GM19328 (cell line): ENCODE measurements at regions not wholly inside any gene's neighbourhood (a gene's known extent, or its start where the extent isn't known, plus 50 kb on each side); places are given as distances from the start of the nearest gene placed in this dataset.

Source experiments
- ATAC-seq: cut with Tn5 transposase; IDR thresholded peaks from one replicate; pipeline ENCODE4 v1.9.1; 2021; ENCODE audit warnings: mild to moderate bottlenecking, moderate library complexity; ENCODE audit not compliant: unreplicated experiment

DNA sequence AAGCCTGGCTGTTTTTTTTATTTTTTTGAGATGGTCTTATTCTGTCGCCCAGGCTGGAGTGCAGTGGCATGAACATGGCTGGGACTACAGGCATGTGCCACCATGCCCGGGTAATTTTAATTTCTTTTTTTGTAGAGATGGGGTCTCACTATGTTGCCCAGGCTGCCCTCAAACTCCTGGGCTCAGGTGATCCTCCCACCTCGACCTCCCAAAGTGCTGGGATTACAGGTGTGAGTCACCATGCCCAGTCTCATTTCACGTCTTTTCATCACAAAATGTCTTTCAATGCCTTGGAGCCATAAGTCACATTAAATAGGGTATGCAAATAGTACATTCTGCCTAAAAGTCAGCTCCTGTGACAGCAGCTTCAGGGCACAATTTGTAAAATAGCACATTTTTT is 52.8 kb downstream of the SOX2 start:
- no peak for ATAC-seq

DNA sequence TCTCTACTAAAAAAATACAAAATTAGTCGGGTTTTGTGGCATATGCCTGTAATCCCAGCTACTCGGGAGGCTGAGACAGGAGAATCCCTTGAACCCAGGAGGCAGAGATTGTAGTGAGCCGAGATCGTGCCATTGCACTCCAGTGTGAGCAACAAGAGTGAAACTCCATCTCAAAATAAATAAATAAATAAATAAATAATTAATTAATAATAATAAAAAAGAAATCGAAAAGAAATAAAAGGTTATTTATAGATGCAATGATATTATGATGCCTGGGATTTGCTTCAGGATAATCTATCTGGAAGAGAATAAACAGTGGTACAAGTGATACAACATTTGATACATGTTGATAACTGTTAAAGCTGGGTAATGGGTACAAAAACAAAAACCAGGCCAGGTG is 58.6 kb downstream of the SOX2 start:
- no peak for ATAC-seq

DNA sequence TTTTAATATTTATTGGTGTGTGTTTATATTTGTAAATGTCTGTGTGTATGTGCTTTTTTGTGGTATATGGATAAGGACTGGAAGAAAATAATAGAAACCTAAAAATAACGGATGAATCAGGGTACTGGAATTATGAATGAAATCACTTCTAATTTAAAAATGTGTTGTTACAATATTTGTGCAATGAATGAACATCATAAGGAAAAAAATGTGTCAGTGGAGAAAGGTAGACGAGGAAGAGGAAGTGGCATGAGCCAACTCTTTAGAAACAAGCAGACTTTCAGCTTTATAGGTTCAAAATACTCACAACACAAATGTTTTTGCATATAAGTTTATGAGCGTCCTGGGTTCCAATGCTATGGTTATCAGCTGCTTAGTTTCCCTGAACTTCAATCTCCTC is 59.4 kb downstream of the SOX2 start:
- ATAC-seq, result no peak

DNA sequence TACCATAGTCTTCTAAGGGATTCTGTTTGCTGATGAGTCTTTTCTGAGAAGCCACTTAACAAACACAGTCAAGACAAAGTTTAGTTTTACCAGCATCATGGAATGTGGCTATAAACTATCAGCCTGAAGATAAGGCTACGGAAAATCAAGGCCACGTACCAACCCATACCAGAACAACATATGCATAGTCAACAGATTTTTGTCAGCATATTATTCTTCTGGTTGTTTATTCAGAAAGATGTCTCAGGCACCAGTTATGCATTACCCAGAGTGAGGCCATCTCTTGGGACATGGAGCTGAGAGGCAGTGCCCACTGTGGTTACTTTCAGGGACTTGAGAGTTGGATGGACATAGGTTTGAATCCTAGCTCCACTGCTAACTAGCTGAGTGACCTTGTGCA is 60.4 kb downstream of the SOX2 start:
- ATAC-seq, result no peak

DNA sequence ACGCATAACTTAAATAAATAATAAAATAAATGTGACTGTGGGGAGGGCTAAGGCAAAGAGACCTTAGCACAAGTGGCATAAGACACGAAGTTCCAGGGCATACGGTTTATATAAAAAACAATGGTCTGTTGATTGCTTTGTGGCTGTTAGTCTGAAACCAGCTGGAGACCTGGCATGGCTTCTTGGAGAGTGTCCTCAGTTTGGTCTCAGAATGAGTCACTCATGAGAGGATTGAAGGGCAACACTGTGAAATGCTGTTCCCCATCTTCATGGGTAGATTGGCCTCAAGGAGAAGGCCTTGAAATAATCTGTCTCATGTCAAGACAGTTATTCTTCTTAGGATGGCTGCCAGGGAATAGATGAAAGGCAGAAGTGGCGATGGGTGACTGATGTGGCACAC is 62.2 kb downstream of the SOX2 start:
- no peak for ATAC-seq

DNA sequence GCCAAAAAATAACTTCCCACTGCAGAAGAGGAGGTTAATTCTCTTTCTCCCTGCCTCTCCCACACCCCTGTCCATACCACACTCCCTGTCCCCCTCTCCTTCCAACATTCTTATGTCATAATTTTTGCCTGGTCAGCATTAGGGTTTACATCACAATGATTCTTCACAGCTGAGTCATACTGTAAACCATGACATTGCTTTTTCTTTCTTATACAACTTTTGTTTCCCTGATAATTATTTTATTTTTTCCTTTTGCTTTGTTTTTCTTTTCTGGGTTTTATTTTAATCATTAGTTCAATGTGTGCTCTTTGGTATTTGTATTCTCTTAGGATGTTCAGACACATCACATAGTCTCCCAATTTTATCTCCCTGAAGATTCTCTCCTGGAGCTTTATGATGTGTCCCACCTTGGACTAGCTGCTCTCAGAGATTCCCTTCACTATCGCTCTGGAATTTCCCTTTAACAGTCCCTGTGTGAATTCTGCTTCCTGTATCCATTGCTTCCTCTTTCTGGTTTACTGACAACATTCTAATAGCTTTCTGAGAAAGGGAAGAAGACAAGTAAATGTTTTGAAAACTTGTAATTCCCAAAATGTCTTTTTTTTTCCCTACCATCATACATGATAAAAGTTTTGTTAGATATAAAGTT is 70.7 kb downstream of the SOX2 start:
- no peak for ATAC-seq

DNA sequence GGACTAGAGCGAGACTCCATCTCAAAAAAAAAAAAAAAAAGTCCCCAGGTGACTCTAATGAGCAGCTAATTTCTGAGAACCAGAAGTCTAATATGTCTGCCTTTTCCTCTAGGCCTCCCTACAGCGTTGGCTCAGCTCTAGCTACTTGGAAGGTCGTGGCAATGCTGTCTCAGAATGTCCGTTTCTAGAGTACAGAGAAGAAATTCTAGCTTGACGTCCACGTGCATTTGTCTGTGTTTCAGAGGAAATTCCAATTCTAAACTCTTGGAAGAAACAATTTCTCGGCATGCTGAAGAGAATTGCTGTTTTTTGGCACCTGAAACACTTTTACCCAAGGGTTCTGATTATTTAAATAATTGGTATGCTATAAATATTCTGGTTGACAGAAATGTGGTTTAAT is 78.8 kb downstream of the SOX2 start:
- ATAC-seq, result no peak

DNA sequence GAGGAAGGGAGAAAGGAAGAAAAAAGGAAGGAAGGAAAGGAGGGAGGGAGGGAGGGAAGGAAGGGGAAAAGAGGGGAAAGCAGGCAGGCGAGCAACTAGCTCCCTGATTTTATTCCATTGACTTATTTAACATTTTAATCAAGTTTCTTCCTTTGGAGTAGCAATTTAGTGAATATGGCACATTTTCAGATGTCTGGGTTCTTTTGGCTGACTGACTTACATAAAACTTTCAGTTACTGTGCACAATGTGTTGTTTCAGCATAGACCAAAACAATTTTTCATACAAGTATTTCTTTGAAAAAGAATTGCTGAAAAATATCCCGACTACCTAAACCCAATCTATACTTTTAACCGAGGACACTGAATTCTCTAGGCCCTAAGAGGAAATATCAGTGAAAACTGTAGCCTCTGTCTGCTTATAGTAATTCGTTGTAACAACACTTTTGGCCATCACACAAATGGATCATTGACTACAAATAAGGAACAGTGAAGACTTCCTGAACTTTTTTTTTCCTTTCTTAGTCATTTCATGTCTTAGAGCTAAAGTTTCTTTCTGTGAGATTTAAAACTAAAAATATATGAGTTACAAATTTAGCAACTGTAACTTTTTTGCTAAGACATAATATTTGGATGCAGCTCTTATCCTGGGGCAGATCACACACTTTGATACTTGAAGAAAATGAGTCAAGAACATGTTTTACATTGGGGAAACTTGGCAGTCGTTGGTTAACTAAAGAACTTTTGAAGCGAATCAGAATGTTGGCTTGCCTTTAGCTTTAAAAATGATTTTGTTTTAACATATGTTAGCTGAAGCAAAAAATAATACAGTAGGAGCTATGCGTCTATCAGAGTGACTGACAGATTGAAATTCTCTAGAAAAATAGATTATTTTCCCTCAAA is 79.6 kb downstream of the SOX2 start:
- no peak for ATAC-seq

DNA sequence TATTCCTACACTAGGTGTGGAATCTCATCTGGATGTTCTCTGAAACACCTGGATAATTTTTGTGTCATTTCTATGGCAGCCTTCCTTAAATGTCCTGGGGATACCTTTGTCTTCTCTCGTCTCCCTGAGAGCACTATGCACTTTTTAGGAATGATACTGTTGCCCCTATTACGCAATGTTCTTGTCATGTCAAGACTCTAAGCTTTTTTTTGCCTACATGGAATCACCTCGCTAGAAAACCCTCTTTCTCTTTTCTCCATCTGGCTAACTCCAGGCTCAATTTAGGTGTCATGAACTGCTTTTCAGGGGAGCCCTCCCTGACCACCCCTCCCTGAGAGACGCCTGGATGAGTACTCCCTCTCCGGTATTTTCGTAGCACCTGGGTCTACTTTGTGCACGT is 81.3 kb downstream of the SOX2 start:
- no peak for ATAC-seq

DNA sequence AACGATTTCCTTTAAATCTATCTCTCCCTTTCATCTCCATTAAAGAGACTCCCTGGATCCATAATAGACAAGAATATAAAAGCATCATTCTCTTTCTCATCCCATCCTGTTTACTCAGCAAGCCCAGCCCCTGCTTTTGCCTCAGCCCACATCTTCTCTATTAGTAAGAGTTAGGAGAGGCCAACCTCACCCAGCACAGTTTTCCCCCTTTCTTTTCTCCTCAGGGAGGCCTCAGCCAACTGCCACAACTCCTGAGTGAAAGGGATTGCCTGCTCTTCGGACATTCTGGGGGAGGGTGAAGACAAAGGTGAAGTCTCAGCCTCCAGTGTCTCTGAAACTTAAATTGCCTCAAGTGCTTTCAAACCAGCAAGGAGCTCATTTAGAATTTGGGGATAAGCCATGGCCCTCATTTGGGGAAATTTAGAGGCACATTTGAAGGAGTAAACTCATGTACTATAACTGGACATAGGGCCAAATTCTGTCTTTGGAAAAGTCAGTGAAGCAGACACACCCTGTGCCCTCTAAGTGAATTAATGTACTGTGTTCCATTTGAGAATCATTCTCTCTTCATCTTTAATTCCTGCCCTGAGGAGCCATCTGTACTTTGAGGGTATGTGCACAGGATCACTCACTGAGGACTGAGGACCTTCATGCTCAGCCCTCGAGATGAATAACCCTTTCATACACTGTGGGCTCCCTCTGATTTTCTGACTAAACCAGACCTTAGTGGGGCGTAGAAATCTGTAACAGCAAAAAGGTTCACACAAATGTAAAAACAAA is 82.5 kb downstream of the SOX2 start:
- ATAC-seq, result no peak

DNA sequence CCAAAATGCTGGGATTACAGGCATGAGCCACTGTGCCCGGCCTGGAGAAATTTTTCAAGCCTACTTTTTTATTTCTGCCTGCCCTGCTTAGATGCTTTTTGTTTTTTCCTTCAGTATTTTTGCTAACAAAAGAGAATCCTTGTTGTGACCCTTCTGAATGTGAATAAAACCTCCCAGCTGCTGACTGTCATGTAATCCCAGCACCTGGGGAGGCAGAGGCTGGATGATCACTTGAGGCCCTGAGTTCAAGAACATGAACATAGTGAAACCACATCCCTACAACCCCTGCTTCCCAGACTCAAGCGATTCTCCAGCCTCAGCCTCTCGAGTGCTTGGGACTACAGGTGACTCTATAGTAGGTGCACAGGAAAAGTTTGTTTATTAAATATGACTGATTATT is 84.9 kb downstream of the SOX2 start:
- ATAC-seq, result no peak

DNA sequence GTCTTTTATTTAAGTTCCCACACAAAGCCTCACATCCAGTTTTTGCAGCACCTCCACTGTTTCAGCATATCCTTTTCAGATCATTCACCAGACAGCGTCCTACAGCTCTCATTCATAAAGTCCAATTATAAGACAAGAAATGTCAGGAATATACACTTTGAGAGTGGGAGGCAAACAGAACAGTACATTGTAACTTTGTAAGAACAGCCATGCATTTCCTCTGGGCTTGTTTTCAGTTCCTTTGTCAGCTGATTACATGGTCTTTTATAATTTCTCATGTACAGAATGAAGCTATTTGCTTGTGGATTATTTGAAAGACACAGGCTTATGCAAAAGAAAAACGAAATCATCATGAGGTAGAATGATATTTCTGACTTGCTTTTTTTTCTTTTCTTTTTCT is 85.7 kb downstream of the SOX2 start:
- no peak for ATAC-seq

DNA sequence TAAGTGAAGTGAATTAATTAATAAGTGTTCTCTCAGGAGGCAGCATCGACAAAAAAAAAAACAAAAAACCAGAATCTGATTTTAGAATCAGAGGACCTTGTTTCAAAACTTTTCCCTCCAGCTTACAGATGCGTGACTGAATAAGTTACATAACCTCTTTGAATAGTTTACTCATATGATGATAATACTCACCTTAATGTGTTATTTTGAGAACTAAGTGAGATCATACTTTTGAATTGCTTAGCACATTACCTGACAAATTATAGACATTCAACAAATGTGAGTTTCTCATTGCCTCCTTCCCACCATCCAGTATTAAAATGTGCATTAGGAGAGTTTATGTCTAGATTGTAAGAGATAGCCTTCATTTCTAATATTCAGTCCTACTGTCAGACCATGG is 94.0 kb downstream of the SOX2 start:
- no peak for ATAC-seq

DNA sequence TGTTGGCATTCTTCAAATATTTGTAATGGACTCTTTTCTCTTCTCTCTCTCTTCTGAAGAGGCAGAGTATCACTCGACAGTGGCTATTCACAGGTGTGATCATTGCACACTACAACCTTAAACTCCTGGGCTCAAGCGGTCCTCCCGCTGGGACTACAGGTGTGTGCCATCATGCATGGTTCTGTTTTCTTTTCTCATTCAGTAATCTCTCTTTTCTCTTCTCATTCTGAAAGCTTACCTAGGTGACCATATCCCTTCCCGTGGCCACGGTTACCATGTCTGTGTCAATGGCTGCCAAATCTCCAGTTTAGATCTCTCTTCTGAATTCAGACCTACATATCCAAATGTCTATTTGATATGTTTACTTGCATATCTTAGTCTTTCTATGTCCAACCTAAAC is 96.3 kb downstream of the SOX2 start:
- ATAC-seq, result no peak

DNA sequence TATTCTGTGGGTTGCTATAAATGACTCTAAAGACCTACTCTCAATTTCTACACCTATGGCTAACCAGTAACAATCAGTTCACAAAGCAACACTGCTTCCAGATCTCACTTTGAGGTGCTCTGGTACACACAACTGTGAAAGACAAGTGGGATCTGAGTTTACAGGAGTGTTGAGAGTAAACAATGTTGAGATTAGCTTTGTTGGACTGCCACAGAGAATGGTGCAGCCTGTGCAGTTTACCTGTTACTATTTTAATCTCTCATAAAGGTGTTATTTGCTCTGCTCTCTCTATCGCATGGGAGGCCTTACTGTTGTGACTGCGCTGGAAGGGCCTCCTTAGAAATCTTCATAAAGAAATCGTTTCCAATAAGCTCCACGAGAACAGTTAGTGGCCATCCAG is 112.0 kb downstream of the SOX2 start:
- no peak for ATAC-seq

DNA sequence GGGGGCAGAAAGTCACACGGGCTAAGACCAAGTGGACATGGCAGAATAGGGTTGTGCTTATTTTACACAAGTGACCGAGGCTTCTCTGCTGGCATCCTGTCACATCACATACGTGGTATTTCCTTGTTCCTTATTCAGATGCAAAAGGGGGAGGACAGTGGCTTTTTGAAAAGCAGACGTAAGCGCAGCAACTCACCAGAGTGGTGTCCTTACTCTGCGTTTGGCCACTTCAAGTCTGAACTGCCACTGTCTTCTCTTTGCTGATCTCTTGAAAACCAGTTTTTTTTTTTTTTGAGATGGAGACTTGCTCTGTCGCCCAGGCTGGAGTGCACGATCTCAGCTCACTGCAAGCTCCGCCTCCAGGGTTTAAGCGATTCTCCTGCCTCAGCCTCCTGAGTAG is 113.2 kb downstream of the SOX2 start:
- no peak for ATAC-seq

DNA sequence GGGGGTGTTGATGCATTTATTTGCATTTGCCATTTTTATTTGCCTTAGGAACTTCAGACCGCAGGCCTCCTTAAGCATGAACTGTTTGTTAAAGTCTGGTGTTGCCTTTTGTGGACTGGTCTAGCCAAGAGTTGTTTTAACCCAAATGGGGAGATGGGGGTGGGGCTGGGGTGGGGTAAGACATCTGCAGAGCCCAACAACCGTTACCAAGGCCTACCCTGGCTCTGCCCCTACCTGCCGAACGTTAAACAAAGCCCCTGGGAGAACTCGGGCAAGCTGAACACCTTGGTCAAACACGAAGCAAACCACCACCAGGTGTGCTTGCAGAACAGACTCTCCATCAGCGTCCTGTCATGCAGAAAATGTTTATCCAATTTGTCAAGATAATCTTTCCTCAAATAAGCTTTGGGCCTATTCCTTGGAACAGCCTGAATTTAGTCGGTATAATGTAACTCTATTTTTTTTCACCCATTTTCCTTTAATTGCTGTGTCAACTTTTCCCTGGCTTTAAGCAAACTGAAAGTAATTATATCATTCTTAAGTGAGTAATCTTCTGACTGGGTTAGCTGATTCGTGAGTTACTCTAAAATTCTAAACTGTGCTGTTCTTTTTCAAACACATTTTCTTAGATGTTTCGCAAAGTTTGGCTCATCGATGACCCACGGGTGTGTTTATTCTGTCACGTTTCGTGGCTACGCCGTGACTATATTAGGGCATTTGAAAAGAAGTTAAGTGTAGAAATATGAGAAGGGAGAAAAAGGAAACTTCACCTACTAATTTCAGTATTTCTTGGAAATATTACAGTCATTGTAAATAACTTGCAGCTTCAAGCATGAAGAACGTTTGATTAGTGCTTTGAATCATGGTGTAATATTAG is 127.6 kb downstream of the SOX2 start:
- ATAC-seq, result peak; percentile 24

DNA sequence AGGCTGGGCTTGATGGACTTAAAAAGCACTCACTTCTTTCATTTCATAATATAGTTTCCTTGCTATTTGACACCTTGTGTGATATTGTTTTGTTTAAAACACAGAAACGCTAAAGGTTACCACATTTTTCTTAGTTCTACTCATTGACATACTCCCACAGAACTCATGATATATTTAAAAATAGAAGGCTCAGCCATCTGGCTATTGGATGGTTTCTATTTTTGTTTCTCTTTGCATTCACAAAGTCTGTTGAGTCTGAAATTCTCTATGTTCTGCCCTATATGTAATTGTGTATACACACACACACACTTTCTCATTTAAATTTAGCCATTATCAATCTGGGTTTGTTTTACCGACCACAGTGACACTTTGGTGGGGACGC is 128.2 kb downstream of the SOX2 start:
- peak; percentile 58 for ATAC-seq

DNA sequence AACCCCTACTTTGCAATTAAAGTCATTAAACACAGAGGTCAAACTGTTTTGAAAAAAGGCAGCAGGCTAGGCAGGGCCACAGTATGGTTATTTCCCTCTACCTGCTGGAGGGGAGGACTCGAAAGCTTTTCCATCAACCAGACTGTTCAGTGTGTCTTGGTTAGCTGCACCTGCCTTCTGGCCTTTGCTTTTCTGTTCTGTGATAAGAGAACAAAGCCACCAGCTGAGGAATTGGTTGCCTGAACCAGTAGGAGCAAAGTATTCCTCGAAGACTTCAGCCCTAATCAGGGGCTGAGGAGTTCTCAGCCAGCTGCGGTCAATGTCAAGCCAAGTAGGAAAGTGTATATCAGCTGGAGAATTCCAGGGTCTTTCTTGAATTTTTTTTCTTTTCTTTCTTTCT is 132.5 kb downstream of the SOX2 start:
- no peak for ATAC-seq

DNA sequence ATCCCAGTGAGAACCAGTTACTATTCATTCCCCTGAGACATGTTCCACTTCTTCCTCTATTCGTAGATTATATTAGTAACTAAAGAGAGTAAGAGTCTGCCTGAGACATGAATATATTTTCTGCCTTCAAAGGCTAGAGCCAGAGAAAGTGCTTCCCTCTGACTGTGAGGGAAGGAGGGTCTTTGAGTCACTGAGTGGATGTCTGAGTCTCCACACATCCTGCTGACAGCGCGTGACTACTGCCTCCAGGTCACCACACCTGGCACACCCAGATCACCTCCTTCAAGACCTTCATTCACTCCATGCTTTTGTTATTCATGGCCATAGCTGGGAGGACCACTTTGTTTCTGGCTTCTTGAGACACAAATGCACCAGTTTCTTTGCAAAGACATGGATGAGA is 135.6 kb downstream of the SOX2 start:
- no peak for ATAC-seq

DNA sequence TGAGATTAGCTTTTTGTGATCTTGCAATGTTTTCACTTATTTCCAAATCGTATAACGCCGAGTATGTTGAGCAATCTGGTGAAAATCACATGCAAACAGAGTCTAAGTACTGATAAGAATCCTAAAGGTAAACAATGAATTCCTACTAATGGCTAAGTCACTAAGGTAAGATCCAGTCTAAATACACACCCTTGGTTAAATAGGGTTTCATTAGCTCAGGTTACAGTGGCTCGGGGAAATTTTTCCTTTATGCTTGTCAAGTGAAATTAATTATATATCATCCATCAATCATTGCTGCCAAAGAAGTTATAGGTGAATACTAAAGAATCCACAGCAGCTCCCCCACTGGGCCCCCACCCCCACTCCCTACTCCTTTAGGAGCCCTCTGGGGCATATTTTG is 139.3 kb downstream of the SOX2 start:
- ATAC-seq, result no peak
